ENCODE measurements at regions not wholly inside any gene's neighbourhood (a gene's known extent, or its start where the extent isn't known, plus 50 kb on each side); places are given as distances from the start of the nearest gene placed in this dataset.
"Not testable (repeated sequence)": the region's sequence is repeated elsewhere in the genome, so short reads cannot be mapped to it uniquely, and the experiment has no call there.

DNA sequence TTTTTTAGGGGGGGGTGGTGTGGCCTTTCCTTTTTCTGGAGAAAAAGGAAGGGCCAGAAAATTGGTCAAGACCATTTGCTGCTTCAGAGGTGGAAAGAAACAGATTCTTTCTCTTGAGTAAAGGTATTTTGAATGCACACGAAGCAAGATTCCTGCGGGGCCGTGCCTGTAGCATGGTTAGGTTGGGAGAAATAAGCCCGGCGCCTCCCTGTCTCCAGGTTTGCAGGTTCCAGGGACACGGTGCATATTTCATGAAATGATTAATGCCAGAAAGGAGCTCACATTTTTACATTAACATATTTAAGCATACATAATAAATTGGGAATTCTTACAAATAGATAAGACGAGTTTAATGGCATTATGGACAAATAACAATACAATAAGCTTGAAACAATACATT lies 409.5 kb upstream of the IRX1 start:
- no peak for DNase-seq

DNA sequence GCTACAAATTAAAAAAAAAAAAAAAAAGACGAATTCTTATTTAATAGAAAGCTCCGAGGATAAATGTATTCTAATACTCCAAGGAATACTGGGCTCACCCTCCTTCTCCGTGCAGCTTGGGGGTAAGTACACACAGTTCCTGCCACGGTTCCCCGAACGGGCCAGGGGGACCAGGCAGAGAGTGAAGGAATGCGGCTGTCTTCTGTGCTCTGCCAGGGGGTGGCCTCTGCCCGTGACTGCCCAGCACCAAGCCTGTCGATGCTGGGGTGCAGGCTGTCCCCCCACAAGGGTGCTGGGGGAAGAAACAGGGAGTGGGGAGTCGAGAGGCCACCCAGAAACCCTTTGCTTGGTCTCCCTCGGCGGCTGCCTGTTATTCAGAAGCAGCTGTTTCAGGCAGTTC lies 410.1 kb upstream of the IRX1 start:
- DNase-seq = no peak

DNA sequence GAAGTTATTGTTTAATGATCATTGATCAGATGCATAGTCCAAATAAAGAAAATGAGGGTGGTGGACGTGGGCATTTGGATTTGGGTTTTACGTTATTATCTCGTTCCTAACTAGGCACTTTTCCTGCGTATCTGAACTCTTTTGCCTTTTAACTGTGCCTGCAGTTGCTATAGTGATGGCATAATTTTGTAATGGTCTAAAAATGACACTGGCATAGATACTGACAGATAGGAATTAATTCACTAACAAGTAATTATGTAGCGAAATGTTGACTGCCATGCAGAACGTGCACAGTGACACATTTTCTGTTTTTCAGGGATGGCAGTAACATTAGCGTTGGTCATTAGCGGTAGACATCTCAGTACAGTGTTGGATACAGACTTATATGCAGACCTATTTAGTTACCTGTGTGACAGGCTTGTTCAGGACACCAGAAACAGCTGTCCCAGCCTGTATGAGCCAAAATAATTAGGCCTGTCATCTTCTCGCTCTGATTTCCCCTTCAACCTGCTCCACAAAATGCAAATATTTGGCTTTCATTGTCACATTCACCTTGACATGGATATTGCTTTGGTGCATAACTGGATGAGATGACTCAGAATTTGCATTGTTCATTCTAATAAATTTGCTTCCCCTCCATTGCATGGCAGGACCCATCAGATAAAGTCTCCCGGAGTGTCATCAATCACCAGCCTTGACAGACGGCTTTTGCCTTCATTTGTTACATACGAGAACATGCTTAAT lies 413.3 kb upstream of the IRX1 start:
- no peak for DNase-seq

DNA sequence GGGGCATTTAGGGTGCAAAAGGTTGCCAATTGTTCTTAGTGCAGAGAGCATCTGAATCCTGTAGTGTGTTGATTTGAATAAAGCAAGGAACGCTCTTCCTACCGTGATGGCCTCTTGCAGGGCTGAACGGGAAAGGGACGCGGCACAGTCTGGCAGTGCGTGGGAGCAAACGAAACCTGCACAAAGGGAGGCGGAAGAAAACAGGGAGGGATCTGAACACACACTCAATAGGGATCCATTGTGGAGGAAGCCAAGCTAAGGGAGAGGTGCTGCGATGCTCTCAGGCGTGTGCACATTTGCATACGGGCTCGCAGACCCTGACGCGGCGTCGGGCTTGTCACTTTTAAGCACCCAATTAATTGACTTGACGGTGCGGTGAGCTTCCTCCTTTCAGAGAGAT lies 414.0 kb upstream of the IRX1 start:
- DNase-seq = no peak

DNA sequence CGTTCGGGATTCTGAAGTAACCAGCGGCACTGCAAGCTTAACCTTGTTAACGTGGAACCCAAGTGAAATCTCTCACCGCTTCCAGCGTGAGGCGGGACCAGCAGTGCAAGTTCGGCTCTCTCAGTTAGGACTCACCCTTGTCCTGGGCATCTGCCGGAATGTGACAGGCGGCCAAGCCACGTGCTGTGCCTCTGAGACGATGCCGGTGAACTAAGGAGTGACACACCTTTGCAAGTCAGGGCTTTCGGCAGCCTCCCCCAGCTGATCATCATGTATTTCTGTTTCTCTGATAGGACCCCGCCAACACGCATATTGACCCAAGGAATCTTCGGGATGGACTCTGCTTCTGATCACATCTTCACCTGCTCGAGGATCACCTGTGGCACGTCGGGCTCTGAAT lies 415.0 kb upstream of the IRX1 start:
- DNase-seq = no peak

DNA sequence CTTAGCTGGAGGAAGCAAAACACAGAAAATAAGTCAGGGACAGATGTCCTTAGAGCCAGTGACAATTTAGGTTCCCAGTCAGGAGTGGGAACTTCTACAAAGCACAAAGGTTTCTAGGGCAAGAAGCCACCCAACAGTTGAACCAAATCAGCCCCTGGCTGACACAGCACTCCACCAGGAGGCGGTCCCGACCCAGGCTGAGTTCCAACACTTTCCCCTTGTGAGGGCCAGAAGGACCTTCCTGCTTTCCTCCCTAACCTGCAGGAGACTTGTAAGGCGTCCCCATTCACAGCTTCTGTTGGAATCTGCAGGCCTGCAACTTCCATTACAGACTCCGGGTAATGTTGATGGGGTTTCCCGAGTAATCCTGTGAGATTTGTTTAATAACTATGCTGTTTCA lies 416.4 kb upstream of the IRX1 start:
- DNase-seq = no peak

DNA sequence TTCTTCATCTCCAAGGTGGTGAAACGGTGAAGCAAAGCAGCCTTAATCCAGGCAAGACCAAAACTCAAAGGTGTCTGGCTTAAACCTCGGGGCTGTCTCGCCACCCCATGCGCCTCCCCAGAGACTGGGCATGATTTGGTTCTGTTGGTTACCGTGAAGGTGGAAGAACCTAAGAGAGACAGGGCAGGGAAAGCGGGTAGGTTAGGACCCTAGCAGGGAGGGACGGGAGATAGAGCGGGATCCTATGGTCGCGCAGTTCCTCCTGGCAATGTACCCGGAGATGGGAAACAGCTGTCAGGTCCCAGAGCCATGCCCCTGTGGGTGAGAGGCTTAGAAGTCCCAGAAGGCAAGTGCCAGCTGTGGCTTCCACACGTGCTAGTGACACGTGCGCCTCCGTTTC lies 418.3 kb upstream of the IRX1 start:
- DNase-seq = no peak

DNA sequence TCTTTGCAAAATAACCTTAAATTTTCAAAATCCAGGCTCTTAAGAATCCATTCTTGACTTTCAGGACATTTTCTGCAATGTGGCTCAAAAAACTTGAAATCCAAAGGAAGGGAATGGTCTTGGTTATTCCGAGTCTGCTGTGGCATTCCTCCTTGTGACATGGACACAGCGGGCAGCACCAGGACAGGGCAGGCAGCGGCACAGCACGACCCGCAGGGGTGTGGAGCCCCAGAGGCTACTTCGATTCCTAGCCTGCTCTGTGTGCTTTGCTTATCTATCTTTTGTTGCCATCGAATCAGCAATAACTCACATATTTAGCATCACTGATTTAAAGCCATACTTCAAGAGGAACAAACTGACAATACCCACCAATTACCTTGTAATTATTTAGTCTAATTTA lies 420.2 kb upstream of the IRX1 start:
- DNase-seq = no peak

DNA sequence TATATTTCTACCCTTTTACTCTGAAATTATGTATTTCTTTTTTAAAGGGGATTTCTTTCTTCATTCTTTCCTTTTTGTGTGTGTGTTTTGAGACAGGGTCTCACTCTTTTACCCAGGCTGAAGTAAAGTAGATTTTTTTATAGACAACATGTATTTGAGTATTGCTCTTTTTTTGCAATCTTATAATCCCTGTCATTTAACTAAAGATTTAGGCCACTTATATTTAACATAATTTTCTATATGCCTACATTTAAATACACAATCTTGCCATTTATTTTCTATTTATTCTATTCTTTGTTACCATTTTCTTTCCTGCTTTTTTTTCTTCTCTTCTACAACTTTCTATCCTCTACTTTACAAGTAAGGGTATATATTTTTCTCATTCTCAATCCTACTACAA lies 416.0 kb upstream of the IRX2 start:
- DNase-seq = no peak

DNA sequence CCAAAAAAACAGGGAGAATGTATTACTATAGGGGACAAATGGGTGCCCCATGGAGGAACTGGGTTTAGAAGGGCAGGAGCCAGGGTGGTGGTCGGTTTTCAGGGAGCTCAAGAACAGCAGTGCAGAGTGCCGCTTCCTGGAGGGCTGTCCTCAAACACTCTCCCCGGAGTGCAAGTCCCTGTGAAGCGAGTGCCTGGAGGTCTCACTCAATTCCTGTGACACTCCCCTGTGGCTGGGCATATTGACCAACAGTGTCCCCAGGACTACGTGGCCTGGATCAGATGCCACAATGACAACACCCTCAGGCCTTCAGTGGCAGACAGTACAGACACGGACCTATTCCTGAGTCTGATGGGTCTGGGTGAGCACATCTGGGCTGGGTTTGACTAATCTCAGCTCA lies 412.1 kb upstream of the IRX2 start:
- DNase-seq = no peak

DNA sequence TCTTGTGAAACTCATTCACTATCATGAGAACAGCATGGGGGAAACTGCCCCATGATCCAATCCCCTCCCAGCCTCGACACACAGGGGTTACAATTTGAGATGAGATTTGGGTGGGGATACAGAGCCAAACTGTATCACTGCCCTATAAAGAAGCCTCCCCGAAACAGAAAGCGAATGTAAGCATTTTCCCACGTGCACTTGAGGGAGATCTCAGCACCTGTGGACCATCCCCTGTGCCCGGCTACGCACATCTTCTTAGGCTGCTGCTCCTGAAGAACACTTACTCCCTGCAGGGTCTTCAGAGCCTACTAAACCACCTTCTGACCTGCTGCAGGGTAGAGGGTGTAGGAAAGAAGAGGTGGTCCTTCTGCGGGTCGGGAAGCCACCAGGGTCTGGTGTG lies 410.2 kb upstream of the IRX2 start:
- DNase-seq = no peak

DNA sequence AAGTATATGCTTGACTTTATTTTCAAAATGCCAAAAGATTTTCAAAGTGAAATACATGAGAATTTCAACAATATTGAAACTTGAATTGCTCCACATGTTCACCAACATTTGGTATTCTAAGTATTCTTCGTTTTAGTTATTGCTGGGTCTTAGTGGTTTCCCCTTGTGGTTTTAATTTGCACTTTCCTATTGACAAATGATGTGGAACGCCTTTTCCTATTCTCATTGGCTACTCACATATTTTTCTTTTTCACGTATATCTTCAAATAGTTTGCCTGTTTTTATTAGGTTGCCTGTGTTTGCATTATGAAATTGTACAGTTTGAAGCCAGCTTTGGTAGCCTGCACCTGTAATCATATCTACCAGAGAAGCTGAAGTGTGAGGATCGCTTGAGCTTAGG lies 405.7 kb upstream of the IRX2 start:
- no peak for DNase-seq

DNA sequence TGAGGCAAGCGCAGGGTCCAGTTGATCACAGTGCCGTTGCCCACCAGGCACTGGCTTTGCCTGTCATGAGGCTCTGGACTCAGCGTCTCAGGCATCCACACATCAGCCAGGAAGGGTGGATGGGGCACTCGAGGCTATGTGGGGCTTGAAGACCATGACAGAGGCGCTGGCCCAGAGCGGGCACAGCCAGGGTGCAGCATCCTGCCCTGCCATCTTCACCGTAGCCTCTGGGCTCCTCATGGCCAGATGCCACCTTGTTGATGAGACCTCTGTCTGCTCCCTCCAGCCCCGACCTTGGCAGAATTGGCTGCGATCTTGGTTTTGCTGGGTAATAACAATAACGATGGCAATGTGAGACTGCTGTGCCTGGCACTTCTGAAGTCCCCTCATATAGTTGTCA lies 404.2 kb upstream of the IRX2 start:
- DNase-seq = no peak

DNA sequence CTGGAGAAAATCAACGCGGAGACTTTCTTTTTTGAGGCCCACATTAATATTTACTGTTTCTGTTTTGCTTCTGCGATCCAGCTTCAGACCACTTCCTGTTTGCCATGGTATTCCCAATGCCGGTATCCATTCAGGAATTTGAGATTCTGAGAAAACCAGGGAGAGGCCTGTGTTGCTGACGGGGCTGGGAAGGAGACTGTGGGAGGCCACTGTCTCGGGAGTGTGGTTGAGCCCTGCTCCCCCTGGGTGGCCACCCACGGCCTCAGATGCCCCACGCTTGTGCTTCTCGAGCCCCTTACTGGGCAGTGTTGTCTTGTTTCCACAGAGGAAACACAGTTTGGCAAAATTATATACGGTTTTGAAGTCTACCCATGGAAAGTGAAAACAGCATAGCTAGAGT lies 403.6 kb upstream of the IRX2 start:
- DNase-seq = no peak

DNA sequence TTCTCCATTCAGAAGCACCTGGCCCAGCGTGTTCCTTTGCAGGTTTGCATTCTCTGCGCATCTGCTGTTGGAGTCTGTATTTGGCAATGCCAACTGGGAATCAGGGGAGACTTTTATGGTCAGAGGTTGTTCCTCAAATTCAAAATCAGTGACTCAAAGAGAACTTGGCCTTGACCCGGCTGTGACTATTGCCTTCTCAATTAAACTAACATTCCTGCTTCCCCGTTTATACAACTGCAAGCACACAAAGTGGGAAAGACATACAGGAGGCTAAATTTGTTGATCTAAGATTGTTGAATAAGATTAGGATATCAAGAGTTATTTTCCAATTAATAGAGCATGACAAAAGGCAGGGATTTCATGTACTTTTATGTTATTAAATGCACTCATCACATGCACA lies 402.4 kb upstream of the IRX2 start:
- DNase-seq = no peak

DNA sequence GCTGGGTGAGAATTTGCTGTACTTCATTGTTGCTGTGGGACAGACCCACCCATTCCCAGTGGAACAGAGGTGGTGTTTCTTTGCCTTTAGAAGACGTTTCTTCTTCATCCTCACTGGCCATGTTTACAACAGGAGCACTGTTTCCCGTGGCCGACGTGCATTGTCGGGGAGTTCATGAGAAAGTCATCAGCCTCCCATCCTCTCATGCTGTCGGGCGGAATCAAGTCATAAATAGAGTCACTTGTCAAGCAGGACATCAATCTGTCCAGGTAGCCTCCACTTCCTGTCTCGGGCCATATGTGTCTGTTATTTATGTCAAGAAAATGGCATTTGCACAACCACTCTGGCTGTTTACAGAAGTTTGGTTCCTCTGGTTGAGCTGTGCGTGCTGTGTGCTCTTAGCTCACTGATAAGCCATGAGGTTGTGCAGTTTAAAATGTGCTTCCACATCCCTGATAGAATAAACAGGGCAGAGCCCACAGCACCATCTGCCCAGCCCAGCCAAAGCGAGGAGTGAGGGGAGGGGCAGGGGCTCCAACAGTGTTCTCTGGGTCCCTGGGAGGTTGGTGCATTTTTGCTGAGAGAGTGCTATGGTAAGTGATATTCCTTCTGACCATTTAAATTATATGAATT lies 401.9 kb upstream of the IRX2 start:
- no peak for DNase-seq

DNA sequence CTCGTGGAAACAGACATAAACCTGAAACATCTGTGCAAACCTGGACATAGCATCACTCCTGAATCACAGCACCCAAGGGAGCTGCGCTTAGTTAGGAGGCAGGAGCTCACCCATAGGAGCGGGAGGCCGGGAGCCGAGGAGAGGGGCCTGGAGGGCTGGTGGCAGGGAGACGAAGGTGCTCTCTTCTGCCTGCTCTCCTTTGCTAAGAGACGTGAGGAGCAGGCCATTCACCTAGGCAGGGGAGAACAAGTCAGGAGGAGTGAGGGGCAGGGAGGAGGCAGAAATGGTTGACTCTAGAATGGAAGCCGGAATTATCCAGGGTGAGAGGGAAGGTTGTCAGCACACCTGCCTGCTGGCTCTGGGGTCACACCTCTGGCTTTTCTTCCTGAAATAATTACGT lies 398.4 kb upstream of the IRX2 start:
- DNase-seq = no peak

DNA sequence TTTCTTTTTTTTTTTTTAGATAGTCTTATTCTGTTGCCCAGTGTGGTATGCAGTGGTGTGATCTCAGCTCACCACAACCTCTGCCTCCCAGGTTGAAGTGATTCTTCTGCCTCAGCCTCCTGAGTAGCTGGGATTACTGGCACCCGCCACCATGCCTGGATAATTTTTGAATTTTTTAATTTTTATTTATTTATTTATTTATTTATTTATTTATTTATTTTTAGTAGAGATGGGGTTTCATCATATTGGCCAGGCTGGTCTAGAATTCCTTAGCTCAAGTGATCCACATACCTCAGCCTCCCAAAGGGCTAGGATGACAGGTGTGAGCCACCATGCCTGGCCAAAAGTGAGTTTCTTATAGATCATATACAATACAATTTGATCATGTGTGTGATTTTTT lies 395.9 kb upstream of the IRX2 start:
- DNase-seq = not testable (repeated sequence)

DNA sequence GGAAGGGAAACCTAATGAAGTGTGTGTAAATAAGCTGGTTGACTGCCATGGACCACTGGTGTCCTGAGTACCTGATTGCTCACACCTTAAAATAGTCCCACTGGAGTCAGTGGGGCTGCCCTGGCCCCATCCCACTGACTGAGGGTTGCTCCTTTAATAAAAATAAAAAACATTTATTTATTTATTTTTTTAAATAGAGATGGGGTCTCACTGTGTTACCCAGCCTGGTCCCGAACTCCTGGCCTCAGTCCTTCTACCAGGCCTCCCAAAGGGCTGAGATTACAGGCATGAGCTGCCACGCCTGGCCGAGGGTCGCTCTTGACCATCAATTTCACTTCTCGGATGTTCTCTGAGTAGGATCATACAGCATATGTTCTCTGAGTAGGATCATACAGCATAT lies 394.2 kb upstream of the IRX2 start:
- DNase-seq = no peak

DNA sequence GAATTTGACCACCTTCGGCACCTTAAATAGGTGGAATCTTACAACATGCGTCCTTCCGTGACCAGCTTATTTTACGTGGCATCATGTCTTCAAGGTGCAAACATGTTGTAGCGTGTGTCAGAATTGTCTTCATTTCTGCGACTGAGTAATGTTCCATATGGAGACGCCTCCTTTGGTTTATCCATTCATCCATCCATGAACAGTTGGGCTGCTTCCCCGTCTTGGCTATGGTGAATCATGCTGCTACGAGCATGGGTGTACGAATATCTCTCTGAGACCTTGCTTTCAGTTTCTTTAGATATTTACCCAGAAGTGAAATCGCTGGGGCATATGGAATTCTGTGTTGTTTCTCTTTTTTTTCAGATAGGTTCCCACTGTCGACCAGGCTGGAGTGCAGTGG lies 391.9 kb upstream of the IRX2 start:
- no peak for DNase-seq

DNA sequence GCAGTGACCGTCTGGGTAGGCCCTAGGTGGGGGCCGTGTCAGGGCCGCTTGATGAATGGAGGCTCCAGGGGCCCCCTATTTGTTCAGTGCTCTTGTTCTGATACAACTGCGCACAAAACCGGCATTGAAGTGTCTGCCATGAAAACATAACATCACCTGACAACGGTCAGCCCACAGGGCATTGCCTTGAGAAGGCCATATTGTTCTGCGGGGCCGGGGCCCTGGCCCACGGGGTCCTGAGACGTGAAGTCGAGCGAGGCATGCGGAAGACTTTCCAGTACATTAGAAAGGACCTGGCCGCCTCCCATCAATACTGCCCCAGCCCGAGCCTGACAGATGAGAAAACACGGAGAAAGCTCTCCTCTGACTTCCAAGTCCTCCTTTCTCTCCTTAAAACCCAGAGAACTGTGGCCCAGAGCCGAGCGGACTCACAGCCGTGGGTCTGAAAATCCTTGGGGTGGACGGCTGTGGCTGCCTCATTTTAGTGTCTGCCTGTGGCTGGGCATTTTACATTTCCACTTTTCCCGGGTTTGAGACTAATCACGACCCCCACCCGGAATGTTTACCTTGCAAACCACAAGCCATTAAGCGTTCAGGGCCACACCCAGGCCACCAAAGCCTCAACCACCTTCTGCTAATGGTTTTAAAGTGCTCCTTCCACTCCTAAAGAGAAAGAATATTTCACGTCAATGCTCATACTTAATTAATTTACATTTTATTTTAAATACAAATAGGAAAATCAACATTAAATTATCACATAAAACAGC lies 391.0 kb upstream of the IRX2 start:
- no peak for DNase-seq

DNA sequence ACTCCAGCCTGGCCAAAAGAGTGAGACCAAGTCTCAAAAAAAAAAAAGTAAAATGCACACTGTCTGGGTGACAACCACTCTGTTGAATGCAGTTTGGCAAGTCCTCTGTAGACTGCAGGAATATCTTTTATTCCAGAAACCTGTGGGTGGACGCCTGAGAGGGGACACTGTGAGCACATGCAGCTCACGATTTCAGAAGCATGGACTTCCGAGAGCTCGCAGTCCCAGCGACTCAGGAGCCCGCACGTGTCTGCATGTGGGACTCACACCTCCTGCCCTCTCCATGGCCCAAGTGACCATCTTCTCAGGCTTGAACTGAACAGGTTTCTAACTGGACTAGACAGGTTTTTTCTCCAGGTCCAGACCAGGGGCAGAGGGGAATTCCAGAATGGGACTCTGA lies 388.6 kb upstream of the IRX2 start:
- DNase-seq = no peak

DNA sequence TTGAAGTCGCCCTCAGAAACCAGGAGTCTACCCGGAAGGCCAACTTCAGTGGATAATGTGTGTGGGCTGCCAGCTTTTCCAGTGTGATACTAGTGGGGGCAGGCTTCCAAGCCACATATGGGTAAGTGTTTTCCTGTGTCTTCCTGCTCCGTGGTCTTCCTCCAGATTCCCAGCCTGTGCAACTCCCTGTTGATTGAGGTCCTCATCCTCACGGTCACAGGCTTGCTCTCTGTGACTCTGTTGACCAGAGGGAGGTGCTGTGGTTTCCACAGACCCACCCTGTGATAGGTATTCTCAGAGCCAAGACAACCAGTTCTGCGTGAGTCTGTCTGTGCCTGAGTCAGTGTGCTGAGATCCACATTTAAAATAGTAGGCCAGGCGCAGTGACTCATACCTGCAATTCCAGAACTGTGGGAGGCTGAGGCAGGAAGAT lies 388.0 kb upstream of the IRX2 start:
- no peak for DNase-seq

DNA sequence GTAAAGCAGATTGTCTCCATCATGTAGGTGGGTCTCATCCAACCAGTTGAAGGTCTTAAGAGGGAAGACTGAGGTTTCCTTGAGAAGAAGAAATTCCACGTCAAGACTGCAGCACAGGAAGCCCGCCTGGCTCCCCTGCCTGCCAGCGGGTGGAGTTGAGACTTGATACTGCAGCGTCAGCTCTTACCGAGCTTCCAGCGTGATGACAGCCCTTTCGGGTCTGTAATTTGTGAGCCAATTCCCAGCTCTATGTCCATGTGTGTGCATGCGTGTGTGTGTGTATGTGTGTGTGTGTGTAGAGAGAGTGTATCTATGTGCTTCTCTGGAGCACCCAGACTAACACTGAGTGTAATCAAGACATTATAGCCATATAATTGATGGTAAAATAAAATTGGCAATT lies 379.7 kb upstream of the IRX2 start:
- DNase-seq = no peak
